SU-DHL-6 (cell line): ENCODE measurements at regions not wholly inside any gene's neighbourhood (a gene's known extent, or its start where the extent isn't known, plus 50 kb on each side); places are given as distances from the start of the nearest gene placed in this dataset.
"Not testable (repeated sequence)": the region's sequence is repeated elsewhere in the genome, so short reads cannot be mapped to it uniquely, and the experiment has no call there.

Experiments
- CTCF ChIP-seq: fragments of 200-600 bp; sonication (generic); IDR thresholded peaks from one replicate; pipeline ENCODE4 v1.5.1; 2017; ENCODE audit warnings: antibody characterized with exemption, mild to moderate bottlenecking, low read length, moderate library complexity; ENCODE audit not compliant: insufficient read depth, poor library complexity, severe bottlenecking
- EZH2phosphoT487 ChIP-seq: fragments of 200-600 bp; sonication (generic), shearing (Covaris generic); conservative IDR thresholded peaks from 2 replicates; pipeline ENCODE4 v1.6.1; 2018; ENCODE audit warnings: mild to moderate bottlenecking, antibody characterized with exemption, low read length, moderate library complexity, mixed read lengths

GRCh38 chr2:182552232-182552631 lies 125.4 kb upstream of the PDE1A start:
- TF ChIP-seq CTCF, EZH2phosphoT487: not testable (repeated sequence)
